ENCODE measurements at regions not wholly inside any gene's neighbourhood (a gene's known extent, or its start where the extent isn't known, plus 50 kb on each side); places are given as distances from the start of the nearest gene placed in this dataset.
A peak's percentile ranks its signal among the peaks of the same experiment; 100 is the strongest.
"Not testable (repeated sequence)": the region's sequence is repeated elsewhere in the genome, so short reads cannot be mapped to it uniquely, and the experiment has no call there.

GRCh38 chr5:102090770-102091169, 205.3 kb downstream of the SLCO4C1 start:
- no peak for TF ChIP-seq JUND (IDR thresholded peaks at IDR 0.05; ENCODE audit: low read depth)
- peak; percentile 3 to 63 for DNase-seq (ENCODE audit: low read depth in 1 of 2, low spot score in 1 of 2)
- in situ Hi-C loops (cut with HindIII; ENCODE audit: low pct_unique_long_range_greater_than_20kb, low sequenced_read_pairs): no loop called here

DNA sequence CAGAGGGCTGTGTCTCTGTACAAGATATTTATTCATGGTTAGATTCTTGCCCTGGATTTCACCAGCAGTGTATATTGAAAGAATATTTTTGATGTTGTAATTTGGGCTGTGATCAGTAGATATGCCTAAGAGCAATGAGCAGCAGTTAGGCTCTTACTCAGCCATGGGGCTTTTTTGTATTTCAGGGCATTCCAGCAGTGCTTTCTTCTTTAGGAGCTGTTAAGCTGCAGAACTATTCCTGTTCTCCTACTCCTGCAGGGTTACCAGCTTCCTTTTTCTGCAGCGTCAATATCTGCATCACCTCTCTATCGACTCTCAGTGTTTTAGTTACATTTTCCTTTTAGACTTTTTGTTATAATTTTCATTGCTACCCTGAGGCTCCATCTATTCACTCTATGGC, 206.2 kb downstream of the SLCO4C1 start:
- in situ Hi-C loops (cut with HindIII; ENCODE audit: low pct_unique_long_range_greater_than_20kb, low sequenced_read_pairs): no loop called here
- DNase-seq (ENCODE audit: low read depth in 1 of 2, low spot score in 1 of 2): no peak
- TF ChIP-seq JUND (IDR thresholded peaks at IDR 0.05; ENCODE audit: low read depth): no peak

DNA sequence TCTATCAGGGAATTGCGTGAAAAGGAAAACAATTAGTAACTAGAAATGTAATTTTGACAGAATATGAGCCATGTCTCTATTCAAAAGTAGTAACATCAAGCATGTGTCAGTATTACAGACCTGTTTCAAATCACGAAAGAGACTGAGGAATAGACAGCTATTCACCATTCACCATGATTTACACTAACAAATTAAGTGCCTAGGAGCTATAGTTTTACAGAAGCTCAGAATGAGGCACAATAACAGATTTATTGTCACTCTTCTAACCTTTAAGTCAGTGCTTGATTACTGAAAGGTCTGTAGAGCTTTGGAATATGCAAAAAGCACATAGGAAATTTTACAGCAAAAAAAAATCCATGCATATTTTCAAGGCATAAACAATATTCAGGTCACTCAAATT, 208.2 kb downstream of the SLCO4C1 start:
- TF ChIP-seq JUND (IDR thresholded peaks at IDR 0.05; ENCODE audit: low read depth): no peak
- DNase-seq (ENCODE audit: low read depth in 1 of 2, low spot score in 1 of 2): no peak
- in situ Hi-C loops (cut with HindIII; ENCODE audit: low pct_unique_long_range_greater_than_20kb, low sequenced_read_pairs): no loop called here

DNA sequence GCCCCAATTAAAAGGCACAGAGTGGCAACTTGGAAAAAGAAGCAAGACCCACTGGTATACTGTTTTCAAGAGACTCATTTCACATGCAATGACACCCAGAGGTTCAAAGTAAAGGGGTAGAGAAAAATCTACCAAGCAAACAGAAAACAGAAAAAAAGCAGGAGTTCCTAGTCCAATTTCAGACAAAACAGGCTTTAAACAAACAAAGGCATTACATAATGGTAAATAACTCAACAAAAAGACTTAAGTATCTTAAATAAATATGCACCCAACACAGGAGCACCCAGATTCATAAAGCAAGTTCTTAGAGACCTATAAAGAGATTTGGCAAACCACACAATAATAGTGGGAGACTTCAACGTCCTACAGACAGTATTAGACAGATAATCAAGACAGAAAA, 215.8 kb downstream of the SLCO4C1 start:
- TF ChIP-seq JUND (IDR thresholded peaks at IDR 0.05; ENCODE audit: low read depth): no peak
- DNase-seq (ENCODE audit: low read depth in 1 of 2, low spot score in 1 of 2): no peak
- in situ Hi-C loops (cut with HindIII; ENCODE audit: low pct_unique_long_range_greater_than_20kb, low sequenced_read_pairs): no loop called here

- in situ Hi-C loops (cut with HindIII; ENCODE audit: low pct_unique_long_range_greater_than_20kb, low sequenced_read_pairs): no loop called here
- no peak for TF ChIP-seq JUND (IDR thresholded peaks at IDR 0.05; ENCODE audit: low read depth)
- no peak for DNase-seq (ENCODE audit: low read depth in 1 of 2, low spot score in 1 of 2)
These were observed 218.2 kb downstream of the SLCO4C1 start for GRCh38 chr5:102077920-102078319.

DNA sequence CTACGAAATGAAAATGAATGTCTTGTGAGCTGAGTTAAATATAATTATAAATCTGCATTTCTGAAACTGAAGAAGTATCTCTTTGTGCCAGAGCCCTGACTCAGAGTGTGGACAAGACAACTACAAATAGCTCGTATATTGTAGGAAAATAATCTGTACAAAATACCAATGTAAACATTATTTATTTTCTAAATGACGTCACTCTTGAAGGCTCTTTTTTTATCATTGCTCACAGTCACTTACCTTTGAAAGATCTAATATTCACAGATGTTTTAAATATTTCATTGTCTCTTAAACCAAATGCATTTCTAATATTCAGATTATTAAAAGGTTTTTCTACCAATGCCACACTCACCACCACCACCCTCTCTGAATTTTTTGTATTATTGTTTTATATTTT, 226.1 kb downstream of the SLCO4C1 start:
- in situ Hi-C loops (cut with HindIII; ENCODE audit: low pct_unique_long_range_greater_than_20kb, low sequenced_read_pairs): no loop called here

GRCh38 chr5:102068870-102069269, 227.2 kb downstream of the SLCO4C1 start:
- no peak for DNase-seq (ENCODE audit: low read depth in 1 of 2, low spot score in 1 of 2)
- TF ChIP-seq JUND (IDR thresholded peaks at IDR 0.05; ENCODE audit: low read depth): no peak
- in situ Hi-C loops (cut with HindIII; ENCODE audit: low pct_unique_long_range_greater_than_20kb, low sequenced_read_pairs): no loop called here

More for the DNA sequence above, 226.1 kb downstream of the SLCO4C1 start:
- TF ChIP-seq JUND (IDR thresholded peaks at IDR 0.05; ENCODE audit: low read depth): no peak
- no peak for DNase-seq (ENCODE audit: low read depth in 1 of 2, low spot score in 1 of 2)

DNA sequence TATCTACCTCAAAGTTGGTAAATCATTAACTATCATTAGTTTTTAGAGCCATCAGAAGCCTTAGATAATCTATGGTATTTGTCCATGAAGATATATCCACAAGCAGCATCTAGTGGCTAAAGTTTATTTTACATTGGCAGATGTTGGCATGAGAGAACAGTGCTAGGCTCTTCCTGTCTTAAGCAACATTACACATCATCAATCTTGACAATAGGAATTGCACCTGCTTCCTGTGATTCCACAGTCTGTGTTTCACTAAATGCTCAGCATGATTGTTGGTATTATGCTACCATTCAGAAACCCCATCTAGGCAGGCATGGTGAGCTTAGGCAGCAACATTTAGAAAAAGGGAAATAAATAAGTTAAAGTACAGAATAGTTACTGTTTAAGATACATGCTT, 246.6 kb downstream of the SLCO4C1 start:
- DNase-seq (ENCODE audit: low read depth in 1 of 2, low spot score in 1 of 2): no peak
- TF ChIP-seq JUND (IDR thresholded peaks at IDR 0.05; ENCODE audit: low read depth): no peak
- in situ Hi-C loops (cut with HindIII; ENCODE audit: low pct_unique_long_range_greater_than_20kb, low sequenced_read_pairs): no loop called here

- TF ChIP-seq JUND (IDR thresholded peaks at IDR 0.05; ENCODE audit: low read depth): no peak
- in situ Hi-C loops (cut with HindIII; ENCODE audit: low pct_unique_long_range_greater_than_20kb, low sequenced_read_pairs): no loop called here
- no peak for DNase-seq (ENCODE audit: low read depth in 1 of 2, low spot score in 1 of 2)
These were observed 247.1 kb downstream of the SLCO4C1 start for GRCh38 chr5:102048940-102049339.

DNA sequence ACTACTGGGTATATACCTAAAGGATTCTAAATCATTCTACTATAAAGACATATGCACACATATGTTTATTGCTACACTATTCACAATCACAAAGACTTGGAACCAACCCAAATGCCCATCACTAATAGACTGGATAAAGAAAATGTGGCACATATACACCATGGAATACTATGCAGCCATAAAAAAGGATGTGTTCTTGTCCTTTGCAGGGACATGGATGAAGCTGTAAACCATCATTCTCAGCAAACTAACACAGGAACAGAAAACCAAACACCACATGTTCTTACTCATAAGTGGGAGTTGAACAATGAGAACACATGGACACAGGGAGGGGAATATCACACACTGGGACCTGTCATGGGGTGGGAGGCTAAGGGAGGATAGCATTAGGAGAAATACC, 249.0 kb downstream of the SLCO4C1 start:
- in situ Hi-C loops (cut with HindIII; ENCODE audit: low pct_unique_long_range_greater_than_20kb, low sequenced_read_pairs): not testable (repeated sequence)

GRCh38 chr5:102040326-102040725, 255.8 kb downstream of the SLCO4C1 start:
- no peak for DNase-seq (ENCODE audit: low read depth in 1 of 2, low spot score in 1 of 2)
- in situ Hi-C loops (cut with HindIII; ENCODE audit: low pct_unique_long_range_greater_than_20kb, low sequenced_read_pairs): no loop called here
- TF ChIP-seq JUND (IDR thresholded peaks at IDR 0.05; ENCODE audit: low read depth): no peak

More for the DNA sequence above, 249.0 kb downstream of the SLCO4C1 start:
- DNase-seq (ENCODE audit: low read depth in 1 of 2, low spot score in 1 of 2): not testable (repeated sequence)

GRCh38 chr5:102036927-102037326, 259.2 kb downstream of the SLCO4C1 start:
- no peak for DNase-seq (ENCODE audit: low read depth in 1 of 2, low spot score in 1 of 2)
- TF ChIP-seq JUND (IDR thresholded peaks at IDR 0.05; ENCODE audit: low read depth): no peak
- in situ Hi-C loops (cut with HindIII; ENCODE audit: low pct_unique_long_range_greater_than_20kb, low sequenced_read_pairs): no loop called here

GRCh38 chr5:102031711-102032110, 264.4 kb downstream of the SLCO4C1 start:
- TF ChIP-seq JUND (IDR thresholded peaks at IDR 0.05; ENCODE audit: low read depth): no peak
- DNase-seq (ENCODE audit: low read depth in 1 of 2, low spot score in 1 of 2): no peak
- in situ Hi-C loops (cut with HindIII; ENCODE audit: low pct_unique_long_range_greater_than_20kb, low sequenced_read_pairs): no loop called here

GRCh38 chr5:102018690-102019089, 277.4 kb downstream of the SLCO4C1 start:
- in situ Hi-C loops (cut with HindIII; ENCODE audit: low pct_unique_long_range_greater_than_20kb, low sequenced_read_pairs): no loop called here
- no peak for TF ChIP-seq JUND (IDR thresholded peaks at IDR 0.05; ENCODE audit: low read depth)
- no peak for DNase-seq (ENCODE audit: low read depth in 1 of 2, low spot score in 1 of 2)
